ENCODE measurements at regions not wholly inside any gene's neighbourhood (a gene's known extent, or its start where the extent isn't known, plus 50 kb on each side); places are given as distances from the start of the nearest gene placed in this dataset.

- TF ChIP-seq CTCF (IDR thresholded peaks at IDR 0.05; ENCODE audit: poor library complexity, severe bottlenecking) (peak; percentile 64), EZH2 (IDR thresholded peaks at IDR 0.05; ENCODE audit: borderline replicate concordance, insufficient read depth, low read length, poor library complexity, severe bottlenecking) (no peak), POLR2AphosphoS5 (IDR thresholded peaks at IDR 0.05) (no peak), MXI1 (conservative IDR thresholded peaks at IDR 0.05; ENCODE audit: poor library complexity, severe bottlenecking) (no peak), EP300 (conservative IDR thresholded peaks at IDR 0.05; ENCODE audit: poor library complexity, severe bottlenecking) (no peak)
Observed at GRCh38 chr12:125683748-125684381, 618.6 kb downstream of the AACS start.
